ENCODE measurements at regions not wholly inside any gene's neighbourhood (a gene's known extent, or its start where the extent isn't known, plus 50 kb on each side); places are given as distances from the start of the nearest gene placed in this dataset.

DNA sequence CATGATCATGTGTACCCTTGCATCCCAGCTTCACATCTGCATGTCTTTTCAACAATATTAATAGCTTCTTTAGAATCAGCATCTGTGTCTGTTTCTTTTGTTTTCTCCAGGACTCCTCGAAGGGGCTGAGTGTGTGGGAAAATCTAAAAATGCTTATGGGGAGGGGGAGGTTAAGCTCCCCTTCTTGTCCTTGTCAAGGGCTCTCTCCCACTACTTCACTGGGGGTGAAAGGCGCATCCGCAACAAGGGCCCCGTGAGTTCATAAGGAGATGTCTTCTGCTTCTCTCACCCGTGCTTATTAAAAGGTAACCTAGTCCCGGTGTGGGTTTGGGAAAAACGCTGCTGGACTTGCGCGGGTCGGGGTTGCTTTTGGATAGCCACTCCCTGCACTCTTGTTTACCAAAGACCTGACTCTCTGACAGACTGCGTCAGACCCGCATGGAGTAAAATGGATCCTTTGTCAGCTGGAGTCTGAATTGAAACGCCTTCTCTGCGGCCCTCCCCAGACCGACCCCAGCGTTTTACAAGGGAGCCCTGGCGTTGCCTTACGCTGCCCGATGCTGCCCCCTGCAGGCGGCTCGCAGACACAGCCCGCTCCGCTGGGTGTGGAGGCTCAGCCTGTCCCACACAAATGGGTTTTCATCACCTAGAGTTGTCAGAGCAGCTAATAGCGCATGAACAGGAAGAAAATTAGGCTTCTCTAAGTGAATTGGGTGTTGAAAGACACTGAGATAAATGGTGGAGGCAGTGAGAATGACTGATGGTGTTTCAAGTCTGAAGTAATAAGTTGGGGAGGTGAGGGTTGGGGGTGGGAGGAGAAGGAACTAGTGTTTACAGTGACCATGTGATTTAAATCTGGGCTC lies 53.8 kb downstream of the IER5 start:
- DNase-seq, result peak; percentile 83

- no peak for DNase-seq
Observed at GRCh38 chr1:181143102-181143859, 54.8 kb downstream of the IER5 start.

DNA sequence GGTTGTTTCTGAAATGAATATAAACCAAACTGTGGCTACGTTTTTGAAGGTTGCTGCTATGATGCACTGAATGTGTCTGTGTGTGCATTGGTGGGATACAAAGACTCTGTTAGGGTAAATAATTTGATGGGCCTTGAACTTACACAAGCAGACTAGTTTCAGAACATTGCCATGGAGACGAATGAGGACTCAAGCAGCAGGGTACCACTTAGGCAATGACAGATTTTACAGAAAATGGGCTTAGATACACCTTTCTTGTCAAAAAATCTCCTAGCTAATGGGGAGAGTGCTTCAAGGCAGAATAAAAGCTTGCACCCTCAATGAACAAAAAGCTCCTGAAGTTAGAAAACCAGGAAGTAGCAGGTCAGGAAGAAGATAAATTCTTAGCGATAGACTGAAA lies 55.7 kb downstream of the IER5 start:
- no peak for DNase-seq

DNA sequence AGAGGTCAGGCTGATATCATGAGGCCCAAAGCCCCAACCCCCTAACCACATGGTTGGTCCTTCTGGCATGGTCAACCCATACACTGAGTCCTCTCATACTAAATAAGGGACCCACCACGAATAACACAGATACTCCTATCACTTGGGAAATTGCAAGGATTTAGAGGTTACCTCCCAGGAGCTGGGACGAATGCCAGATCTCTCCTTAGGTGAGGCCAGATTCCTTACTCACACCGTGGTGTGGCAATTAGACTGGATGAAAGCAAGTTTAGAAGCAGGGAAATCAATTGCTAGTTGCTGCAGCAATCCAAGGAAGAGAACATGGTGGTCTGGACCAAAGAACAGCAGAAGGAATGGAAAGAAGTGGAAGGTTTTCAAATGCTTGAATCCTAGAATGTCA lies 60.1 kb downstream of the IER5 start:
- no peak for DNase-seq

- no peak for DNase-seq
Observed at GRCh38 chr1:181149326-181150125, 61.0 kb downstream of the IER5 start.

GRCh38 chr1:181150273-181150672 lies 61.8 kb downstream of the IER5 start:
- DNase-seq, result no peak

DNA sequence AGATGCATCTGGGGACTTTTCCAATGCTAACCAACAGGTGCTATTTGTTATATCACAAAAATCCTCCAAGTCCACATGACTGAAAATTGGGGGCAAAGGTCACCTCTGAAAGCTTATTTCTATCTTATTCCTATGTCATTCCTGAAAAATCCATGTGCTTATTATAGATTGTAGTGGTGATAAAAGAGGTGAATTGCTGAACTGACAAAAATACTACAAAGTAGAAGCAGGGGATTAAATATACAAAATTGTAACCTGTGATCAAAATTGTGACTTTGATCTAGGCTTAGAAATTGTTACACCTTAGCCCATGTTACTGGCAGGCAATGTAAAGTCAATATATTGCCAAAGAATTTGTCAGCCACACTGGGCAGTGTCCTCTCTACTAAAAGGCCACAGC lies 62.3 kb downstream of the IER5 start:
- no peak for DNase-seq

DNA sequence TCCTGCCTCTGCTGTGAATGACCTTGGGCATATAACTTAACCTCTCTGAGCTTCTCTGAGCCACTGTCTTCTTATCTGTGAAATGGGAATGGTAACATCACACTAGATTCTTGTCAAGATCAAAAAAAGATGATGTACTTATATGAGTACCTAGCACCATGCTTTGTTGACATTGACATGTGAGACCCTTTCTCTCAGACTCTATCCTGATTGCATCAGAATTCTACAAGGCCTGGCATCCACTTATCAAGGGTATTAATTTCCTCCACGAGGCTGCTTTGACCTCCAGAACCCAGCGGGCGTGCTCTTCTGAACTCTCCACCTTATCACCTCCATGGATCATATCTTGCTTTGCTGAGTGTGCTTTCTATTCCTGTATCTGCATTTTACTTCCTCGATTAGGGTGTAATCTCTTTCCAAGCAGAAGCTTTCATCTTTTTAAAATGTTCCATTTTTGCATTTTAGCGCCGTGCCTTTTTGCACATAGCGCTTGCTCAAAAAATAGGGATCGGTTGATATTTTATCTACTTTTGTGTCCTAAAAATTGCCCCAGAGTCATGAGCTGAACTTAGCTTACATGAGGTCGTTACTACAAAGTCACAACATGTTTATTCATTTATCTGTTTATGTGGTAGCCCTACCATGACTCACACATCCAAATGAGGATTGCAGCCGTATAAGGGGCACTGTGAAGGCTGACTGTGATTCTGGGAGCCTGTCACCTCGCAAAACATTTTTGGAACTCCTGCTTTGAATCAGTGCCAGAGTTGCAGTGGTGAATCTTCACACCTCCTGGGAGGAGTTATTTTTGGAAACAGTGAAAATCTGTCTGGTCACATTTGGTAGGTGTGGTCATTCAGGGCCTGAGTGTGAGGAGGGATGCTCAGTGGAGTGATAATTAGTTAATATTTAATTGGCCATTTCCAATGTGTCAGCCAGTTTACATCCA lies 63.2 kb downstream of the IER5 start:
- peak; percentile 44 for DNase-seq

GRCh38 chr1:181152892-181153633 lies 64.6 kb downstream of the IER5 start:
- peak; percentile 45 for DNase-seq

DNA sequence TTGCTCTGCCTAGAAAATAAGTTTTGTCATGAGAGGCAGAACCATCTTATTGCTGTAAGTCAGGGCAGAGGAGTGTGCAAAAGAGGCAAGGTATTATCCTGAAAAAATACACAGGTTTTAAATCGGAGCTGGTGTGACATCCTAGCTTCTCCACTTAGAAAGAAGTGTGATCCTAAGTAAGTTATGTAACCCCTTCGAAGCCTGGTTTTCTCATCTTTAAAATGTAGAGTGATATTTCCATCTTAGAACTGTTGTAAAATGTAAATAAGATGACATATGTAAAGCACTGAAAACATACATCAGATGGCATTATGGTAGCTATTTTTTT lies 65.1 kb downstream of the IER5 start:
- no peak for DNase-seq

DNA sequence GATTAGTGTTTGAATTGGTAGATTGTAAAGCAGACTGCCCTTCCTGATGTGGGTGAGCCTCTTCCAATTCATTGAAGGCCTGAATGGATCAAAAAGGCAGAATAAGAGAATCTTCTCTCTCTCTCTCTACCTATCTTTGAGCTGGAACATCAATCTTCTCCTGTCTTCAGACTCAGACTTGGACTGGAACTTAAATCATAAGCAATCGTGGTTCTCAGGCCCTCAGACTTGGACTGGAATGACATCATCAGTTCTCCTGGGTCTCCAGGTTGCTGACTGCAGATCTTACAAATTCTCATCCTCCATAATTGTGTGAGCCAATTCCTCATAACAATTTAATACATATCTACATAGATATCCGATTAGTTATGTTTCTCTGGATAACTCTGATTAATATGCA lies 66.8 kb downstream of the IER5 start:
- DNase-seq, result no peak

- no peak for DNase-seq
Observed at GRCh38 chr1:181159451-181160140, 71.1 kb downstream of the IER5 start.

- DNase-seq, result no peak
Observed at GRCh38 chr1:181160322-181160721, 71.8 kb downstream of the IER5 start.

DNA sequence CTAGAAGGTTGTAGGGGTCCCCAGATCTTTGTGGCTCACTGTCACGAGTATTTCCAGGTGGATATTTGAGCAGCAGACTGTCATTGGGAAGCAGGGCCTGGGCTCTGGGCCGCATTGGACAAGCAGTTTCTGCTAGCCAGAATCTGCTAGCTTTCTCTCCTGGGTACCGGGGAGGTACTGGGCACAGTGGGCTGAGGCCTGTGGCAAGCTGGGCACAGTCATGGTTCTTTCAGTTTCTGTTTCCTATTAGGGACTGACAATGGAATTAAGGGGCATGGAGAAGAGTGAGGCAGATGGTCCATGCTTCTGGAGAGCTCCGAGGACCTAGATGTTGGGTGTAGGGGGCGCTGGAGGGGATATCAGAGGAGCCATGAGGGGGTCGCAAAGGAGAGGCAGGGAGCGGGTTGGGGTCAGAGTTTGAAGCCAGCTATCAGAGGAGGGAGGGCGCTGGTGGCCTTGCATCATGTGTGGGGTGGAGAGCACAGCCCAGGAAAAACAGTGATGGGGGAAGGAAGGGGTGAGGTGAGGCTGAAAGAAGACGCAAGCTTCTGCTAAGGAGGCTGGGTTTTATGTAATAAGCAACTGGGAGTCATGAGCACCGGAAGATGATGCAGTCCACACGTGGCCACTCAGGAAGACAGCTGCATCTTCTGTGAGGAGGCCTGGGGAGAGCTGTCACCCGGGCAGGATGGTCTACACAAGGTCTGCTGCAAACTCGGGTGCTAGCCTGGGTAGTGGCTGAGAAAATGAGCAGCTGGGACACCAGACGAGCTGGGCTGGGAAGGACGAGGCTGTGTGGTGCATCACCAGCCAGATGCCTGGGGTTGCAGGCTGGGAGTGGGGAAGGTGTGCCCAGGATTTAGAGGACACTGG lies 72.7 kb downstream of the IER5 start:
- no peak for DNase-seq

DNA sequence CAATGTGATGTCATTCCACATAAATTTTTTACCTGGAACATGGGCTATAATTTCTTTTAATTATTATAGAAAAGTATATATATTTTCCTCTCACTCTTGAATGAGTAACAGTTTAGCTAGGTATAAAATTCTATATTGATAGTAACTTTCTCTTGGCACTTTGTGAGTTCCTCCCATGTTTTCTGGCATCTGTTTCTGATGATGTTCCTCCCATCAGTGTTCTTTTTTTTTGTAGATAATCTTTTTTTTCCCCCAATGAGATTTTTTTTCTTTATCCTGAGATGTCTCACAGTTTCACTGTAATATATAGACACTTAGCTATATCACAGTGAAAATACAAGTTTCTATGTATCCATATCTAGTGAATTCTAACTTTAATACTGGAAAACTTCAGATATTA lies 75.2 kb downstream of the IER5 start:
- no peak for DNase-seq

GRCh38 chr1:181166377-181167196 lies 78.1 kb downstream of the IER5 start:
- peak; percentile 73 for DNase-seq

DNA sequence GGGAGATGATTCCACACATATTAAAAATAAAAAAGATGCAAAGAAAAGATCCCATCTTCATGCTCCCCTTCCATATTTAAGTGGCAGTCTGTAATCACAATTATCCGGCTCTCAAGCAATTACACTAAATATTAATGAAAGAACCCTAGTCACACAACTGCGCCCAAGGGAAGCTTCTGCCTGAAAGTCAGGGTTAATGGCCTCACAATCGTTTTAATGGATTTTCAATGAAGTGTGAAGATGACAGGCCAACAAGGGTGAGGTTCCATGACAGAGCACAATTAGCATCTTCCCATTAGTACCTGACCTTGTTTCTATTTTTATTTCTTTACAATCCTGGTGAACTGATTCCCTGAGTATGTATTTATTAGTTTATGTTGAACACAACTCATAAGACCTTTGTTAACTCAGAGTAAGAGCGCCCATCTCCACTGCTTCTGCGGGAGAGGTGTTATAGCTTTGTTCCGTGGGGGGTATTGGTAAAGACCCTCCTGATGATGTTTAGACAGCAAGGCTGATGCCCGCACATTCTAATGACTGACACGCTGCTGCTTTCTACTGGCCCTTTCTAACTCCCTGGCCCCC lies 80.9 kb downstream of the IER5 start:
- DNase-seq, result no peak

DNA sequence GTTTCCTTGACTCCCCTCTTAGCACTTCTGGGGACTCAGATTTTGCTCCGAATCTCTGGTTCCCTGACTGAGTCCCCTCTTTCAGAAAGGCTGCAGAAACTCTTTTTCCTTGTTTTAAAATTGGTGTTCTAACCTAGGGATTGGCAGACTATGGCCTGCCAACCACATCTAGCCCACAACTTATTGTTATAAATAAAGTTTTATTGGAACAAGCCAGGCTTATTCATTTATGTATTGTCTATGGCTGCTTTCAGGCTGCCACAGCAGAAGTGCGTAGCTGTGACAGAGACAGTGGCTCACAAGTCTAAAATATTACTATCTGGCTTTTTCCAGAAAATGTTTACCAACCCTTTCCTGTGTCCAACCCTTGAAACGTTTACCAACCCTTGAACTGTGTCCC lies 81.7 kb downstream of the IER5 start:
- DNase-seq, result no peak

DNA sequence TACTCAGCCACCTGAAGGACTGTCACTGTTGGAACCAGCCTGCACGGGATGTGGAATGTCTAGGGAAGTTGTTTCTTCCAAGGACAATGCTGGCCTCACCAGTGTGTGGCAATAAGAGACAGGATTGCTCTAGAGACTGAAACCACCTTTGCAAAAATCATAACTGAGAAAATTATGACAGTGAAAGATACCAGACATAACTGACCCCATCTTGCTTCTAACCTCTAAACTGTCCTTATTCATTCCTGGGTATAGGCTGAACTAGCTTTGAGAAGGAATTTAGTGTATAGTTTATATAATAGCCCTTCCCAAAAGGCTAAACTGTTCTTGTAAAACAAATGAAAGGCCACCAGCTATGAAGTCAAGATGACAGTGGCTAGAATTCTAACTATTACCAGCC lies 83.6 kb downstream of the IER5 start:
- DNase-seq, result no peak

Data from fibroblast of skin of right quadriceps (primary cell).